Tibial nerve (tissue), 4 donors: ENCODE measurements at regions not wholly inside any gene's neighbourhood (a gene's known extent, or its start where the extent isn't known, plus 50 kb on each side); places are given as distances from the start of the nearest gene placed in this dataset.

ENCODE experiments used
- DNase-seq, 2 donors: peaks; one replicate each; pipeline ENCODE4 v3.0.0-alpha.2; 2019; ENCODE audit warnings: low spot score in 2 of 2
- H3K27ac ChIP-seq, 4 donors: fragments of 200-600 bp; sonication (generic) in 3 of 4; one replicate each; pipeline ENCODE4 v1.5.1; 2017 to 2019; ENCODE audit warnings: mild to moderate bottlenecking in 1 of 4
- H3K27me3 ChIP-seq, 2 donors: fragments of 200-600 bp; sonication (generic) in 1 of 2; one replicate each; pipeline versions ENCODE4 v1.5.1 to v1.6.0; 2017 to 2019
- H3K36me3 ChIP-seq, 3 donors: fragments of 200-600 bp; sonication (generic); one replicate each; pipeline ENCODE4 v1.5.1; 2018 to 2019
- H3K4me1 ChIP-seq, 4 donors: fragments of 200-600 bp; sonication (generic) in 3 of 4; one replicate each; pipeline ENCODE4 v1.5.1; 2017 to 2019
- H3K4me3 ChIP-seq, 4 donors: fragments of 200-600 bp; sonication (generic) in 3 of 4; one replicate each; pipeline ENCODE4 v1.5.1; 2017 to 2019; ENCODE audit warnings: mild to moderate bottlenecking in 1 of 4, moderate library complexity in 1 of 4
- H3K9me3 ChIP-seq, 4 donors: fragments of 200-600 bp; sonication (generic) in 3 of 4; one replicate each; pipeline ENCODE4 v1.5.1; 2017 to 2019
- EP300 ChIP-seq, 2 donors: sonication (generic); formaldehyde crosslinking; IDR thresholded peaks; one replicate each; pipeline ENCODE4 v1.6.1; 2017; ENCODE audit warnings: antibody characterized with exemption in 2 of 2, mild to moderate bottlenecking in 1 of 2
- POLR2A ChIP-seq, 2 donors: fragments of 450-650 bp; IDR thresholded peaks; one replicate each; pipeline ENCODE4 v1.6.1; 2017; ENCODE audit warnings: antibody characterized with exemption in 2 of 2, mild to moderate bottlenecking in 2 of 2, moderate library complexity in 2 of 2
- WGBS, 2 donors: methylation state at CpG; one replicate each; pipeline ENCODE4 v1.1.5; 2018; 5-methylcytosine and 5-hydroxymethylcytosine counted together
- TF ChIP-seq, protein P1 (sequence below), 5 experiments: fragments of 200-600 bp in 3 of 5; fragments of 450-650 bp in 2 of 5; sonication (generic) in 3 of 5; IDR thresholded peaks; one replicate each; pipeline ENCODE4 v1.5.1; 2016 to 2019; ENCODE audit warnings: antibody characterized with exemption in 5 of 5, mild to moderate bottlenecking in 3 of 5, moderate library complexity in 2 of 5

DNA sequence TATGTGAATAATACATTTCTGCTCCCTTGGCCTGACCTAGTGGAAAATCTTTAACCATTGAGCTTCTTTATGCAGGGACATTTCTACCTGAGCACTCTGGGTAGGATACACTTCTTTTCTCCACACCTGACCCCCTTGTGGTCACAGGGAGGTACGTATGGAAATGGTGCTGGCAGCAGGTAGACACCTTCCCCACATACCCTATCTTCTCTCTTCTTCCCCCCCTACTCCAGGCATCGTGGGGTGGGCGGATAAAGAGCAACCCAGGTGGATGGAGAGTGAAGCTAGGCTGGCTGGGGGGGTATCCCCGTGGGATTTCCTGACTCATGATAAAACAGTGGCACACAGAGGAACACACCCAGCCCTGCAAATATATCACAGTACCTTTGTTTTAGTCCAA lies 312.1 kb downstream of the ARRDC4 start:
- no peak for DNase-seq
- Histone ChIP-seq H3K27me3 (no peaks in the 10 kb centered on the region), H3K9me3 (peaks cover 0 to 20% (median 0%) of the 10 kb centered on the region in 4 donors), H3K4me3 (no peak overlapping the region), H3K27ac (no peak overlapping the region), H3K36me3 (no peaks in the 10 kb centered on the region), H3K4me1 (no peaks in the 10 kb centered on the region)
- TF ChIP-seq, protein P1, sequence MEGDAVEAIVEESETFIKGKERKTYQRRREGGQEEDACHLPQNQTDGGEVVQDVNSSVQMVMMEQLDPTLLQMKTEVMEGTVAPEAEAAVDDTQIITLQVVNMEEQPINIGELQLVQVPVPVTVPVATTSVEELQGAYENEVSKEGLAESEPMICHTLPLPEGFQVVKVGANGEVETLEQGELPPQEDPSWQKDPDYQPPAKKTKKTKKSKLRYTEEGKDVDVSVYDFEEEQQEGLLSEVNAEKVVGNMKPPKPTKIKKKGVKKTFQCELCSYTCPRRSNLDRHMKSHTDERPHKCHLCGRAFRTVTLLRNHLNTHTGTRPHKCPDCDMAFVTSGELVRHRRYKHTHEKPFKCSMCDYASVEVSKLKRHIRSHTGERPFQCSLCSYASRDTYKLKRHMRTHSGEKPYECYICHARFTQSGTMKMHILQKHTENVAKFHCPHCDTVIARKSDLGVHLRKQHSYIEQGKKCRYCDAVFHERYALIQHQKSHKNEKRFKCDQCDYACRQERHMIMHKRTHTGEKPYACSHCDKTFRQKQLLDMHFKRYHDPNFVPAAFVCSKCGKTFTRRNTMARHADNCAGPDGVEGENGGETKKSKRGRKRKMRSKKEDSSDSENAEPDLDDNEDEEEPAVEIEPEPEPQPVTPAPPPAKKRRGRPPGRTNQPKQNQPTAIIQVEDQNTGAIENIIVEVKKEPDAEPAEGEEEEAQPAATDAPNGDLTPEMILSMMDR (IDR thresholded peaks at IDR 0.05): no peak
- no peak for TF ChIP-seq EP300 (IDR thresholded peaks at IDR 0.05)
- WGBS, 2 donors: 69 to 84% methylated on average over 4 of the region's 4 CpGs

DNA sequence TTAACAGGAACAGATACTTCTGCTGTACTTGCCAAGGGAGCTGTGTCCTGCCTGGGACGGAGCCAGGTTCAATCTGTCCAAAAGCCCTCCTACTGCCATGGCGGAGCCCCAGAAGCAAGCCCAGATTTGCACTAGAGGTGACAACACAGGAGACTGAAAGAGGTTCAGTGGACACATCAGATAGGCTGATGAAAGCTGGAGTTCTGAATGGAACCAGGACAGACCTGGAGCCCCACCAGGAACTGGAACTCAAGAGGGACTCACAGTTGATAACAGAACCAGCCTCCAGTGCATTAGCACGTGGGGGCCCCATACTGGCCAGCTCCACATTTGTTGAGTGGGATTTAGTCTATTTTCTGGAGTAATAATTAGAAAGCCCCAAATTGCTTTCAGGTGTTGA lies 315.5 kb downstream of the ARRDC4 start:
- H3K36me3 ChIP-seq: no peaks in the 10 kb centered on the region
- 64 to 65% methylated on average over 3 of the region's 3 CpGs for WGBS, 2 donors
- no peaks in the 10 kb centered on the region for H3K4me1 ChIP-seq
- H3K27me3 ChIP-seq: no peaks in the 10 kb centered on the region
- no peak for DNase-seq
- TF ChIP-seq, protein P1 (IDR thresholded peaks at IDR 0.05): no peak
- TF ChIP-seq POLR2A (IDR thresholded peaks at IDR 0.05) (no peak), EP300 (IDR thresholded peaks at IDR 0.05) (no peak)
- H3K4me3 ChIP-seq: no peak overlapping the region
- no peaks in the 10 kb centered on the region for H3K9me3 ChIP-seq
- H3K27ac ChIP-seq: no peak overlapping the region

DNA sequence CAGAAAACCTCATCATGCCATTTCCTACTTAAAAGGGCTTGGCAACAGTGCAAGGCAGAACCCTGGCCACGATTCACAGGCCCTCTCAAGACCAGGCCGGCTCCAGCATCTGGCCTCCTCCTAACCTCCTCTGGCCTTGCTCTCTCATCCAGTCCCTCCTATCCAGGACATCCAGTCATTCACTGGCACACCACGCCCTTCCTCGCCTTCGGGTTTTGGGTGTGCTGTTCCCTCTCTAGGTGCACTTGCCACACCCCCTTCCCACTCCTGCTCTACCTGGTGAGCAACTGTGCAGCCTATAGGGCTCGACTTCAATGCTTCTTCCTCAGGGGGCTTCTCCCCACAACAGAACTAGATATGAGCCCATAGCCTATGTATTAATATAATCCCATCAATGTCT lies 317.1 kb downstream of the ARRDC4 start:
- Histone ChIP-seq H3K9me3 (no peaks in the 10 kb centered on the region), H3K4me1 (no peaks in the 10 kb centered on the region), H3K4me3 (no peak overlapping the region), H3K36me3 (no peaks in the 10 kb centered on the region), H3K27ac (no peak overlapping the region), H3K27me3 (no peaks in the 10 kb centered on the region)
- WGBS, 2 donors: 70 to 79% methylated on average over 6 of the region's 6 CpGs
- TF ChIP-seq EP300 (IDR thresholded peaks at IDR 0.05): no peak
- TF ChIP-seq, protein P1 (IDR thresholded peaks at IDR 0.05): no peak
- no peak for TF ChIP-seq POLR2A (IDR thresholded peaks at IDR 0.05)
- no peak for DNase-seq

DNA sequence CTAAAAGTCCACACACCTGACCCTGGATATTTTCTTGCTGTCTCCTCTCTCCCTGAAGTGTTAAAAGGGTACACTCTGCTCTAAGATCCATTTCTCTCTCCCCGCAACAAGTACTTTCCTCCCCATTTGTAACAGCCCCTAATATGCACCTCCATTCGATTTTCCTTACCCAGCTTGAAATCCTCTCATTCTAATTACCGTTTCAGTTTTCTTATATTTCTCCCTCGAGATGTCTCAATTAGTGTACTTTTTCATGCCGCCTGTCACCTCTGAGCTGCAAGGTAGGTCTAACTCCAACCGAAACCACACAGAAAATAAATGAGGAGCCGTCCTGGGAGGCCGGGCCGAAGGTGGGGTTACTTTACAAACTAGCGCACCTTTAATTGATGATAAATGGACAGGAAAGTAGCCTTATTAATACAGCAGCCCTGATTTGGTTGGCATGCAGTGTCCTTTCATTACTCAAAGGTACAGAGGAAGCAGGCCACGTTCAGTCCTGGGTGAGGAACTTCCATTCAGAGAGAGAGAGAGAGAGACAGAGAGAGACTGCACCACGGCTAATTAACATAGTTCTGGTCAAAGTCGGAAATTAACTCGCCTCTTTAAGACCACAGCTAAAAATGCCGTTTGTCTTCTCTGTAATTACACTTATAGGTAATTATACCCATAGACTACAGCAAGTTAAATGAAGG lies 319.9 kb downstream of the ARRDC4 start:
- no peak overlapping the region for H3K27ac ChIP-seq
- H3K9me3 ChIP-seq: no peaks in the 10 kb centered on the region
- 55 to 62% methylated on average over 15 of the region's 15 CpGs for WGBS, 2 donors
- peaks cover 0 to 3% of the 10 kb centered on the region in 2 donors for H3K27me3 ChIP-seq
- H3K36me3 ChIP-seq: no peaks in the 10 kb centered on the region
- no peaks in the 10 kb centered on the region for H3K4me1 ChIP-seq
- DNase-seq: no peak
- TF ChIP-seq EP300 (IDR thresholded peaks at IDR 0.05) (no peak), POLR2A (IDR thresholded peaks at IDR 0.05) (no peak)
- TF ChIP-seq, protein P1 (IDR thresholded peaks at IDR 0.05): no peak
- no peak overlapping the region for H3K4me3 ChIP-seq

DNA sequence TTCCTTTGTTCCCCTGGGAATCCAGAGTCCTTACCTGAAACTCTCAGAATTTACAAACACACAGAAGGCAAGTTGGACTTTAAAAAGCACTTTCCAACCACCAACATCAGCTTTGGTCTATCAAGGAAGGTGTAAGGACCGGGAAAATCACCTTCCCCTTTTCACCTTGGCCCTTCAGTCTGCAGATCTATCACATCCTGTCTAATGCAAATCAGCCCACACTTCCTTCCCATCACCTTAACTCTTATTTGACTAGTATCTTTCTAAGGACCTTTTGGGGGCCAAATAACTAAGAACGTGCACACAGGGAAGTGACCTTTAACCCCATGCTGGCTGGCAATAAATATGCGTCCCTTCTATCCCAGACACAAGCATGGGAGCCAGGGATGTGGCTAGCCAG lies 320.6 kb downstream of the ARRDC4 start:
- H3K27ac ChIP-seq: no peak overlapping the region
- TF ChIP-seq EP300 (IDR thresholded peaks at IDR 0.05): no peak
- TF ChIP-seq, protein P1 (IDR thresholded peaks at IDR 0.05): no peak
- TF ChIP-seq POLR2A (IDR thresholded peaks at IDR 0.05): no peak
- 38 to 44% methylated on average over 3 of the region's 3 CpGs for WGBS, 2 donors
- H3K27me3 ChIP-seq: peaks cover 0 to 3% of the 10 kb centered on the region in 2 donors
- no peaks in the 10 kb centered on the region for H3K9me3 ChIP-seq
- no peak overlapping the region for H3K4me3 ChIP-seq
- H3K36me3 ChIP-seq: no peaks in the 10 kb centered on the region
- DNase-seq: no peak
- H3K4me1 ChIP-seq: no peaks in the 10 kb centered on the region
